Omental fat pad (tissue), 3 donors: ENCODE measurements at regions not wholly inside any gene's neighbourhood (a gene's known extent, or its start where the extent isn't known, plus 50 kb on each side); places are given as distances from the start of the nearest gene placed in this dataset.

Experiments used
- ATAC-seq: fragments of 150-250 bp; one replicate; pipeline ENCODE4 v1.9.1; 2016; ENCODE audit warnings: mild to moderate bottlenecking, moderate library complexity; ENCODE audit not compliant: low FRiP score
- DNase-seq: peaks from one replicate; pipeline ENCODE4 v3.0.0-alpha.2; 2019; ENCODE audit warnings: low spot score
- TF ChIP-seq, protein P1 (sequence below), 3 donors: fragments of 450-650 bp; IDR thresholded peaks; one replicate each; pipeline ENCODE4 v1.5.1; 2016 to 2017; ENCODE audit warnings: antibody characterized with exemption in 3 of 3, mild to moderate bottlenecking in 3 of 3, moderate library complexity in 2 of 3

DNA sequence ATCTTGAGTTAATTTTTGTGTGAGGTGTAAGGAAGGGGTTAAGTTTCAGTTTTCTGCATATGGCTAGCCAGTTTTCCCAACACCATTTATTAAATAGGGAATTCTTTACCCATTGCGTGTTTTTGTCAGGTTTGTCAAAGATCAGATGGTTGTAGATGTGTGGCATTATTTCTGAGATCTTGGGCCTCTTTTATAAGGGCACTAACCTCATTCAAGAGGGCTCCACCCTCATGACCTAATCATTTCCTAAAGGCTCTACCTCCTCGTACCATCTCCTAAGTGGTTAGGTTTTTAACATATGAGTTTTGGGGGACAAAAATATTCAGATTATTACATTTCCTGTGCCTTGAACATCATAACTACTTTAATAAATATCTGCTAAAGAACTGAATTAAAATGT is 510.9 kb downstream of the UTRN start:
- no peak for DNase-seq
- TF ChIP-seq, protein P1, sequence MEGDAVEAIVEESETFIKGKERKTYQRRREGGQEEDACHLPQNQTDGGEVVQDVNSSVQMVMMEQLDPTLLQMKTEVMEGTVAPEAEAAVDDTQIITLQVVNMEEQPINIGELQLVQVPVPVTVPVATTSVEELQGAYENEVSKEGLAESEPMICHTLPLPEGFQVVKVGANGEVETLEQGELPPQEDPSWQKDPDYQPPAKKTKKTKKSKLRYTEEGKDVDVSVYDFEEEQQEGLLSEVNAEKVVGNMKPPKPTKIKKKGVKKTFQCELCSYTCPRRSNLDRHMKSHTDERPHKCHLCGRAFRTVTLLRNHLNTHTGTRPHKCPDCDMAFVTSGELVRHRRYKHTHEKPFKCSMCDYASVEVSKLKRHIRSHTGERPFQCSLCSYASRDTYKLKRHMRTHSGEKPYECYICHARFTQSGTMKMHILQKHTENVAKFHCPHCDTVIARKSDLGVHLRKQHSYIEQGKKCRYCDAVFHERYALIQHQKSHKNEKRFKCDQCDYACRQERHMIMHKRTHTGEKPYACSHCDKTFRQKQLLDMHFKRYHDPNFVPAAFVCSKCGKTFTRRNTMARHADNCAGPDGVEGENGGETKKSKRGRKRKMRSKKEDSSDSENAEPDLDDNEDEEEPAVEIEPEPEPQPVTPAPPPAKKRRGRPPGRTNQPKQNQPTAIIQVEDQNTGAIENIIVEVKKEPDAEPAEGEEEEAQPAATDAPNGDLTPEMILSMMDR (IDR thresholded peaks at IDR 0.05): no peak
- ATAC-seq: no peak

DNA sequence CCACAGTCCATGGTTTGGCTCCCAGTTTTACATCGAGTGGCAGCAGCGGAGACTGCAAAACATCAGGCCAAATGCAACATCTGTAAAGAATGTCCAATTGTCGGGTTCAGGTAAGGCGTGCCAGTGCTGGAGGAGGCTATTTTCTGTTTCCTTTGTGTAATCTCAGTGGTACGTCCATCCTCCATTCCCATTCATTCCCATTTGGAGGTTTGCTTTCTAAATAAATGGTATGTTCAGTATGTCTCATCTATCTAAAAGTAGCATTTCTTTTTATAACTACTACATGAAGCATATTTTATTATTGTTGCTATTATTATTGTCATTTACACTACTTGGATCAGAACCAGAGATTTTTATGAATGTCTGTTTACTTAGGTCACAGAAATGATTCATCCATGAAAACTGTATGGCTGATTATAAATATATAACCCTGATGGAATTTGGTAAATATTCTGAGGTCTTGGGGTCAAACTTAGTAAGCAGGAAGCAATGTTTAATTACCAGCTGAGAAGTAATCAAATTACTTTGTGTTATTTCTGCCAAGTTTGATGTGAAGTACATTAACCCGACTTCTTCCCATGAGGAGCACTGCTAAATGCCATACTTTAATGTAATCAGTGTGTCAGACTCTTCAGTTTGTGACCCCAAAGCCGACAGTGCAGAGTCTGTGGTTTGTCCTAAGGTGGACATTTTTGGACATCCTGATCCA is 512.9 kb downstream of the UTRN start:
- TF ChIP-seq, protein P1 (IDR thresholded peaks at IDR 0.05): no peak
- ATAC-seq: no peak
- DNase-seq: no peak

DNA sequence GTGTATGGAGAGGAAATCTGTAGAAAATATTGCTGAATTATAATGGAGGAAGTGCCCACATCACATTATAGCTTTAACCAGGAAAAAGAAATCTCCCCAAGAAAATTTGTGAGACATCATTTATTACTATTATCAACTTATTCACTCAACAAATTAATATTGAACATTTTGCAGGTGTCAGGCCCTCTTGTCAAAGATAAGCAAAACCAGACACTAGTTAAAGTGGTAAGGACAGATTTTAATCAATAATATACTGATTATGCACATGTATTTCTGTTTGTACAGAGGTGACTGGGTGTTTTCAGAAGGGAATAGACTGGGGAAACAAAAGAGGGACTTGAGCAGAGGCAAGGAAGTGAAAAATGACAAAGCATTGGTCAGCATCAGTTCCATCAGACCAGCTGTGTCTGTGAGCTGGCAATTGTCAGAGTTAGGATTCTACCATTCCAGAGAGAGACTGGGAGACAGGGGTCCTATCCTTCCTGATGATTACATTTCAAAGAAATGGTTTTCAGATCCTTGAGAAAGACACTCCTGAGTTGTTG is 519.2 kb downstream of the UTRN start:
- DNase-seq (no peak), ATAC-seq (no peak)
- TF ChIP-seq, protein P1 (IDR thresholded peaks at IDR 0.05): no peak

DNA sequence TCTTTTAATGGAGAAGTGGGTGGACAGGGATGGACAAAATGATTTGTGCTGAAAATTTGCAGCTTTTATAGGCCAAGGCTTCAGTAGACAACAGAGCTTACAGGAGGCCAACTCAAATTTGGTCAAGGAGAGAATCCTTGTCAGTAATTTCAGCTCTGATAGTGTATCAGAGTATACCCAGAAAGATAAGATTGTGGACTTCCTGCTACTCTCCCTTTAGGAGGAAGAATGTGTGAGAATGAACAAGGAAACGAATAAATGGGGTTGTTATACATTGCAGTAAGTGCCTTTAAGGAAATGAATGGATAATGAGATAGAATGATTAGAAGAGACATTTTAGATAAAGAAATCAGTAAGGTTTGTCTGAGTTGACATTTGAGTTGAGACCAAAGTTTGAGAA is 519.9 kb downstream of the UTRN start:
- DNase-seq: no peak
- TF ChIP-seq, protein P1 (IDR thresholded peaks at IDR 0.05): no peak
- no peak for ATAC-seq

DNA sequence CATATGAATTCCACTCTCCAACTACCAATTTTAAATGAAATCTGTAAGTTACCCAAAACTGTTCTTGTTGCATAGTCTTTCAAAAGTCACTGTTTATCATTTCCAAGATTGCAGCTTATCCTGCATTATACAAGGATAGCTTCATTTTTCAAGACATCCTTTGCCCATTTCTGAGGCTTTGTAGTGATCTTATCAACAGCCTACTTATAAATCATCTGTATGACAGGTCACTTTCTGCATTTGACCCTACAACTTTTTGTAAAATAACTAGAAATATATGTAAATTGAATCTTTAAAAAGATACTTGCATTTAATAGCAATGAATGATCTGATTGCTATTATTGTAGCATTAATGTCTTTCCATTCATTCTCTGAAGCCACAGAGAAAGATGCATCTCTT is 521.1 kb downstream of the UTRN start:
- TF ChIP-seq, protein P1 (IDR thresholded peaks at IDR 0.05): no peak
- no peak for ATAC-seq
- no peak for DNase-seq

DNA sequence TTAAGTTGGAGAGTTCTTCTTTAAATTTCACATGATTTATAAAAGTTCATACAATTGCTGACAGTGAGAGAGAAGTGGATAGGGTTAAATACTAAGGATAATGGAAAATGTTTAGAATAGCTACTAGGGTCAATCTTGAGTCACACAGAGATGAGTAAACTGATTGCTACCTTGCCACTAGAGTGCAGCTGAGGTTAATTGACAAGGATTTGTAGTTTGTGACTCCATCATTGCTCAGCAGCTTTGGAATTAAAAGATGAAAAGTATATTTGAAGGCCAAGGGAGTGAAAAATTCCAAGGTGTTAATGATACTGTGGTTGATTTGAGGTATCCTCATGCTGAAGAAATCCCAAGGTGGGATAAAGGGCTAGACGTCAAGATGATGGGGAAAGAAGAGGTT is 524.0 kb downstream of the UTRN start:
- DNase-seq: no peak
- ATAC-seq: no peak
- TF ChIP-seq, protein P1 (IDR thresholded peaks at IDR 0.05): no peak

DNA sequence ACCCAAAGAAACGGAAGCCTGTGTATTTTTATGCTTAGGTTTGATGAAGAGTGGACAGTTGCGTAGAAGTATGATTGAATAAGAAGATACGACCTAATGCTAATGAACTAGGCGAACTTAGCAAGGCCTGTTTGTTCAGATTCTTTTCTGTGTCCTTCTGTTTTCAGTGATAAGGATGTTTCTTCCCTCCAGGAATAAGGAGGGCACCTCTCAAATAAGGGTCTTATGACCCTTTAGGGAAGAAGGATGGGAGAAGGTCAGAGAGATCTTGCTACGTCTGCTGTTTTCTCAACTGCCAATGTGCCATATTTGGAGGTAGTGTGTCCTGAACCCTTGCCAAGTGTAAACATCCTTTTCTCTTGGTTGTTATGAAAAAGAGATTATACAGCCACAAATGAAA is 524.8 kb downstream of the UTRN start:
- no peak for ATAC-seq
- TF ChIP-seq, protein P1 (IDR thresholded peaks at IDR 0.05): no peak

More for the DNA sequence above, 524.8 kb downstream of the UTRN start:
- no peak for DNase-seq
